ENCODE measurements at regions not wholly inside any gene's neighbourhood (a gene's known extent, or its start where the extent isn't known, plus 50 kb on each side); places are given as distances from the start of the nearest gene placed in this dataset.
"Not testable (repeated sequence)": the region's sequence is repeated elsewhere in the genome, so short reads cannot be mapped to it uniquely, and the experiment has no call there.

GRCh38 chr4:158043971-158044618 lies 128.7 kb downstream of the GASK1B start:
- Mint-ChIP-seq H3K36me3 (ENCODE audit: low read depth) (no peaks in the 10 kb centered on the region), H3K27me3 (ENCODE audit: low read depth) (no peaks in the 10 kb centered on the region), H3K4me1 (ENCODE audit: low read depth) (no peaks in the 10 kb centered on the region), H3K27ac (no peak overlapping the region), H3K9me3 (no peaks in the 10 kb centered on the region), H3K4me3 (ENCODE audit: low read depth) (no peak overlapping the region)
- no peak for DNase-seq (ENCODE audit: low spot score)
- intact Hi-C loops (cut with micrococcal nuclease), result no loop called here

- Mint-ChIP-seq H3K27me3 (ENCODE audit: low read depth) (no peaks in the 10 kb centered on the region), H3K36me3 (ENCODE audit: low read depth) (no peaks in the 10 kb centered on the region), H3K4me3 (ENCODE audit: low read depth) (no peak overlapping the region), H3K4me1 (ENCODE audit: low read depth) (no peaks in the 10 kb centered on the region), H3K27ac (no peak overlapping the region), H3K9me3 (no peaks in the 10 kb centered on the region)
- intact Hi-C loops (cut with micrococcal nuclease), result no loop called here
- DNase-seq (ENCODE audit: low spot score), result no peak
Observed at GRCh38 chr4:158042591-158043030, 130.2 kb downstream of the GASK1B start.

DNA sequence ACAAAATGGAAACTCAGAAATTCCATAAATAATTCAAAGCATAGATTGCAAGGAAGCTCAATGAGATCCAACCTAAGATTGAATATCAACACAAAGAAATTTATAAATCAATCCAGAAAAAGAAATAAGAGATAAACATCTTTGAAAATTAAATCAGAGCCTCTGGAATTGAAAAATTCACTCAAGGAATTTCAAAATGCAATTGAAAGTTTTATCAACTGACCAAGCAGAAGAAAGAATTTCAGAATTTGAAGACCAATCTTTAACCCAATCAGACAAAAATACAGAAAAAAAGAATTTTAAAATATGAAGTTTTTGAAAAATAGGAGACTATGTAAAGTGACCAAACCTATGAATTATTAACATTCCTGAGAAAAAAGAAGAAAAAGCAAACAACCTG lies 134.1 kb downstream of the GASK1B start:
- H3K9me3 Mint-ChIP-seq, result no peaks in the 10 kb centered on the region
- H3K27me3 Mint-ChIP-seq (ENCODE audit: low read depth), result no peaks in the 10 kb centered on the region
- intact Hi-C loops (cut with micrococcal nuclease), result no loop called here
- H3K4me1 Mint-ChIP-seq (ENCODE audit: low read depth), result no peaks in the 10 kb centered on the region
- DNase-seq (ENCODE audit: low spot score), result no peak
- H3K36me3 Mint-ChIP-seq (ENCODE audit: low read depth), result no peaks in the 10 kb centered on the region
- H3K4me3 Mint-ChIP-seq (ENCODE audit: low read depth), result no peak overlapping the region
- no peak overlapping the region for H3K27ac Mint-ChIP-seq

- Mint-ChIP-seq H3K27me3 (ENCODE audit: low read depth) (no peaks in the 10 kb centered on the region), H3K9me3 (no peaks in the 10 kb centered on the region), H3K4me3 (ENCODE audit: low read depth) (no peak overlapping the region), H3K4me1 (ENCODE audit: low read depth) (no peaks in the 10 kb centered on the region), H3K27ac (no peak overlapping the region), H3K36me3 (ENCODE audit: low read depth) (no peaks in the 10 kb centered on the region)
- intact Hi-C loops (cut with micrococcal nuclease), result no loop called here
- no peak for DNase-seq (ENCODE audit: low spot score)
Observed at GRCh38 chr4:158036998-158037397, 135.8 kb downstream of the GASK1B start.

DNA sequence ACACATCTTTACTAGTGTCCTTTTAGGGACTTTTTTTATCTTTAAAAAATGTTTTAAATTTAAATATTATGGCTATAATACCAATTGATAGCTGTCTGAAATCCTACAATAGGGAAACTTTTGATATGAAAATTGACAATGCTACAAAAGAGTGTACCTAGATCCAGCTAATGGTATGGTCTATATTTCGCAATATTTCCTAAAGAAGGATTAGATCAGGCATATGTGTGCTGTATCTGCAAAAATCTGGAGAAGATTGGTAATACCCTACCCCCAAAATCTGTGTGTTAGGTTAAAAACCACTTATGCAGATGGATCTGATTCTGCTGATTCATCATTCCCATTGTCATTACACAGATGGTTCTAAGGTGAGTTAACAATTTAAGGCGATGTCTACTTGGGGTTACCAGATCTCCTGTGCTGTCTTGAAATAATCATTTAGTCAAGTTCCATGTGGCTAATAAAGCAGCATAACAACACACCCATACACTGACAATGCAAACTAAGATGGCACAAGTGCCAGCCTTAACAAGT lies 137.1 kb downstream of the GASK1B start:
- H3K27me3 Mint-ChIP-seq (ENCODE audit: low read depth), result no peaks in the 10 kb centered on the region
- no peak overlapping the region for H3K4me3 Mint-ChIP-seq (ENCODE audit: low read depth)
- H3K27ac Mint-ChIP-seq, result no peak overlapping the region
- H3K9me3 Mint-ChIP-seq, result no peaks in the 10 kb centered on the region
- DNase-seq (ENCODE audit: low spot score), result no peak
- H3K36me3 Mint-ChIP-seq (ENCODE audit: low read depth), result no peaks in the 10 kb centered on the region
- no peaks in the 10 kb centered on the region for H3K4me1 Mint-ChIP-seq (ENCODE audit: low read depth)
- intact Hi-C loops (cut with micrococcal nuclease), result no loop called here

- DNase-seq (ENCODE audit: low spot score), result no peak
- H3K27me3 Mint-ChIP-seq (ENCODE audit: low read depth), result no peaks in the 10 kb centered on the region
- no peaks in the 10 kb centered on the region for H3K4me1 Mint-ChIP-seq (ENCODE audit: low read depth)
- no peak overlapping the region for H3K4me3 Mint-ChIP-seq (ENCODE audit: low read depth)
- no peaks in the 10 kb centered on the region for H3K36me3 Mint-ChIP-seq (ENCODE audit: low read depth)
- H3K9me3 Mint-ChIP-seq, result no peaks in the 10 kb centered on the region
- no peak overlapping the region for H3K27ac Mint-ChIP-seq
- intact Hi-C loops (cut with micrococcal nuclease), result no loop called here
Observed at GRCh38 chr4:158033416-158034120, 139.3 kb downstream of the GASK1B start.

DNA sequence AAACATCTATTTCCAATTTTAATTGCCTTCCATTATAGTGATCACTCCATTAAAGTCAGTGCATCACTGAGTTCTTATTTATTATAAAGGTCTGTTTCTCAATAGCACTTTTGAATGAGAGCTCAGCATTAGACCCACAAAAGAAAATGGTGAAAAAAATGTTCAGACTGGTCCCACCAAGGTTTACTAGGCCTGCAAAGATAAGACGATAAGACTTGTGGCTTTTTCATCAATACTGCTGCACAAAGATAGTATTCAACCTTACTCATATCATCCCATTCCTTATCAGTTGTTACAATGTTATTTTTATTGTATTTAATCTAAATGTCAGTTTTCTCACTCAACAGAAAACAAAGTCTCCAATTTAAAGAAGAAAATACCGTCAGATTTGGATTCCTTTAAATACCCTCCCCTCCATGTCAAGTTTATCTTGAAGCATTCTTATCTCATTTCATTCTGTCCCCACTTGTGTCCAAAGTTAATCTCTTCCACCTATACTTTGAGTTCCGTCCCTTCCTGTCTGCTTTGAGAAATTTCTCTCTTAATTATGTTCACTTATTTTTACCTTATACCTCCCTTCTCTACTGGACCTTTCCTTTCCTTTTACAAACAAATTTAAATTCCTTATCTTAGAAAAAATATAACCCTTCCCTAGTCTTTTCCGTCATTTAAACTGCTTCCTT lies 140.0 kb downstream of the GASK1B start:
- Mint-ChIP-seq H3K27me3 (ENCODE audit: low read depth) (no peaks in the 10 kb centered on the region), H3K36me3 (ENCODE audit: low read depth) (no peaks in the 10 kb centered on the region), H3K9me3 (peaks cover 4% of the 10 kb centered on the region), H3K4me3 (ENCODE audit: low read depth) (no peak overlapping the region), H3K4me1 (ENCODE audit: low read depth) (no peaks in the 10 kb centered on the region), H3K27ac (no peak overlapping the region)
- intact Hi-C loops (cut with micrococcal nuclease), result no loop called here
- DNase-seq (ENCODE audit: low spot score), result no peak

DNA sequence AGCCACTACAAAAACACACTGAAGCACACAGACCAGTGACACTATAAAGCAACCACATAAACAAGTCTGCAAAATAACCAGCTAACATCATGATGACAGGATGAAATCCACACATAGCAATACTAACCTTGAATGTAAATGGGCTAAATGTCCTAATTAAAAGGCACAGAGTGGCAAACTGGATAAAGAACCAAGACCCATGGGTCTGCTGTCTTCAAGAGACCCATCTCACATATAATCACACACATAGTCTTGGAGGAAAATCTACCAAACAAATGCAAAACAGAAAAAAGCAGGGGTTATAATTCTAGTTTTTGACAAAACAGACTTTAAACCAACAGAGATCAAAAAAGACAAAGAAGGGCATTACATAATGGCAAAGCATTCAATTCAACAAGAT lies 144.4 kb downstream of the GASK1B start:
- intact Hi-C loops (cut with micrococcal nuclease); H3K4me3 Mint-ChIP-seq (ENCODE audit: low read depth); H3K36me3 Mint-ChIP-seq (ENCODE audit: low read depth); H3K27ac Mint-ChIP-seq; H3K9me3 Mint-ChIP-seq; H3K27me3 Mint-ChIP-seq (ENCODE audit: low read depth); H3K4me1 Mint-ChIP-seq (ENCODE audit: low read depth); DNase-seq (ENCODE audit: low spot score): not testable (repeated sequence)

DNA sequence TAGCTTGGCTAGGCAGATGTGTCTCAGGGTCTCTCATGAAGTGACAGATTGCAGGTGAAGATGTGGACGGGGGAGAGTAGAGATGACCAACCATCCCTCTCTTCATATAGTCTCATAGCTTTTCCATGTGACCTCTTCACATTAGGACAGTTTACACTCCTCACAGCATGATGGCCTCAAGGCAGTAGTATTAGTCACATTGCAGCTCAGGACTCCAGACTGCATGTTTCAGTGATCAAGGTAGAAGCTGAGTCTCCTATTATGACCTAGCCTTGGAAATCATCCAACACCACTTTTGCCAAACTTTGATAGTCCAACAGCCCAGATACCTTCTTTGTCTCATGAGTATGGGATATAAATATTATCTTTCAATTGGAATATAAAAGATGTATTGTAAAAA lies 147.7 kb downstream of the GASK1B start:
- intact Hi-C loops (cut with micrococcal nuclease), result no loop called here
- Mint-ChIP-seq H3K27me3 (ENCODE audit: low read depth) (no peaks in the 10 kb centered on the region), H3K27ac (no peak overlapping the region), H3K36me3 (ENCODE audit: low read depth) (no peaks in the 10 kb centered on the region), H3K4me3 (ENCODE audit: low read depth) (no peak overlapping the region), H3K4me1 (ENCODE audit: low read depth) (no peaks in the 10 kb centered on the region), H3K9me3 (peaks cover 4% of the 10 kb centered on the region)
- DNase-seq (ENCODE audit: low spot score), result no peak

- DNase-seq (ENCODE audit: low spot score), result no peak
- Mint-ChIP-seq H3K4me1 (ENCODE audit: low read depth) (no peaks in the 10 kb centered on the region), H3K36me3 (ENCODE audit: low read depth) (no peaks in the 10 kb centered on the region), H3K27me3 (ENCODE audit: low read depth) (no peaks in the 10 kb centered on the region), H3K27ac (no peak overlapping the region), H3K4me3 (ENCODE audit: low read depth) (no peak overlapping the region), H3K9me3 (no peaks in the 10 kb centered on the region)
- intact Hi-C loops (cut with micrococcal nuclease), result no loop called here
Observed at GRCh38 chr4:158020734-158021346, 152.0 kb downstream of the GASK1B start.

DNA sequence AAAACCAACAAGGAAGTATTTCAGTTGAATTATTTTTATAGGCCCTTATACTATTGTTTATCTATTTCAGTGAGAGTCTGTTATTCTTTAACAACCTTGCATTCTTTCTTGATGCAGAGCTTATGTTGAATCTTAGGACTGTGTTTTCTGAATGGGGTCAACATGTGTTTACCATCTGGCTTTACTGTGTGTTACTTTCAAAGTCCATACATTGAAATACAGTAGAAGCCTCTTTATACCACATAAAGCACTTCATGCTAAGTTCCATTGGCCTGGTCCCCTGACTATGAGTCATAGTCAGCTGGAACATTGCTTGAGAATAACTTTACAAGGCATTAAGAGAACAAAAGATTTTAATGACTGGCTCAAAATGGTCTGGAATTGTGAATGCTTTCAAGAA lies 152.6 kb downstream of the GASK1B start:
- no peaks in the 10 kb centered on the region for H3K27me3 Mint-ChIP-seq (ENCODE audit: low read depth)
- H3K4me1 Mint-ChIP-seq (ENCODE audit: low read depth), result no peaks in the 10 kb centered on the region
- H3K36me3 Mint-ChIP-seq (ENCODE audit: low read depth), result no peaks in the 10 kb centered on the region
- no peak overlapping the region for H3K4me3 Mint-ChIP-seq (ENCODE audit: low read depth)
- H3K9me3 Mint-ChIP-seq, result no peaks in the 10 kb centered on the region
- no peak for DNase-seq (ENCODE audit: low spot score)
- H3K27ac Mint-ChIP-seq, result no peak overlapping the region
- intact Hi-C loops (cut with micrococcal nuclease), result no loop called here

DNA sequence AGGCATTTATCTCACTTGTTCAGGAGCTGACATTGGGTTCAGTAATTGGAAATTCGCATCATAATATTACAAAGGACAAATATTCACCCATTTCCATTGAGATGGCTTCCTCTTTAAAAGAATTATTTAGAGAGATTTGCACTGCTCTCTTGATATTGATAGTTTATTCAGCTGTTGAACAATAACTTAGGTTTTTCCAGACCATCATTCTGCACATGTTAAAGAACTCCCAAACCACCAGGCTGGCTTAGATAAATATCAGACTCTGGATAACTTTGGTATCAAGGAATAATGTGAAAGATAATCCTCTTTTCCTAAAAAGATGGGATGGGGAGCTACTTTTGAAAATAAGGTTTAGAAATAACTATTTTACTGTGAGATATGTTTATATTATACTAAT lies 154.0 kb downstream of the GASK1B start:
- H3K27ac Mint-ChIP-seq, result no peak overlapping the region
- H3K27me3 Mint-ChIP-seq (ENCODE audit: low read depth), result no peaks in the 10 kb centered on the region
- no peak overlapping the region for H3K4me3 Mint-ChIP-seq (ENCODE audit: low read depth)
- H3K36me3 Mint-ChIP-seq (ENCODE audit: low read depth), result no peaks in the 10 kb centered on the region
- intact Hi-C loops (cut with micrococcal nuclease), result no loop called here
- H3K9me3 Mint-ChIP-seq, result no peaks in the 10 kb centered on the region
- DNase-seq (ENCODE audit: low spot score), result no peak
- no peaks in the 10 kb centered on the region for H3K4me1 Mint-ChIP-seq (ENCODE audit: low read depth)
